GM18505 (cell line): ENCODE measurements at regions not wholly inside any gene's neighbourhood (a gene's known extent, or its start where the extent isn't known, plus 50 kb on each side); places are given as distances from the start of the nearest gene placed in this dataset.
"Not testable (repeated sequence)": the region's sequence is repeated elsewhere in the genome, so short reads cannot be mapped to it uniquely, and the experiment has no call there.

Source experiments
- ATAC-seq: cut with Tn5 transposase; IDR thresholded peaks from one replicate; pipeline ENCODE4 v1.9.1; 2021; ENCODE audit not compliant: unreplicated experiment
- POLR2A ChIP-seq: IDR thresholded peaks from 4 replicates; pipeline ENCODE4 v1.6.1; 2011; ENCODE audit warnings: borderline replicate concordance; ENCODE audit not compliant: insufficient read depth, insufficient read length; ENCODE audit errors: extremely low read depth

GRCh38 chr5:130397132-130397531 is 492.9 kb downstream of the CHSY3 start:
- TF ChIP-seq POLR2A, result no peak
- ATAC-seq, result no peak

- not testable (repeated sequence) for ATAC-seq
Measured at GRCh38 chr5:130391727-130392264, 487.5 kb downstream of the CHSY3 start.

- ATAC-seq, result no peak
- no peak for TF ChIP-seq POLR2A
Measured at GRCh38 chr5:130386155-130386554, 481.9 kb downstream of the CHSY3 start.

GRCh38 chr5:130385656-130386055 is 481.4 kb downstream of the CHSY3 start:
- no peak for TF ChIP-seq POLR2A
- ATAC-seq, result no peak

DNA sequence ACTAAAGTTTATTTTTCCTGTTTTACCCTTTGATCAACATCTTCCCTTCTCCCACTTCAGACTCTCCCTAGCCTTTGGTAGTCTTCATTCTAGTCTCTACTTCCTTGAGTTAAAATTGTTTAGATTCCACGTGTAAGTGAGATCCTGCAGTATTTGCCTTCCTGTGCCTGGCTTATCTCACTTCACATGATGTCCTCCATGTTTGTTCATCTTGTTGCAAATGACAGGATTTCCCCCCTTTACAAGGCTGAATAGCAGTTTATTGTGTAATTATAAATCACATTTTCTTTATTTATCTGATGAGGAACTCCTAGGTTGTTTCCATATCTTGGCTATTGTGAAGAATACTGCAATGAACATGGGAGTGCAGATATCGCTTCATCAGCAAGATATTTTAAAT is 461.7 kb downstream of the CHSY3 start:
- TF ChIP-seq POLR2A, result no peak
- no peak for ATAC-seq

DNA sequence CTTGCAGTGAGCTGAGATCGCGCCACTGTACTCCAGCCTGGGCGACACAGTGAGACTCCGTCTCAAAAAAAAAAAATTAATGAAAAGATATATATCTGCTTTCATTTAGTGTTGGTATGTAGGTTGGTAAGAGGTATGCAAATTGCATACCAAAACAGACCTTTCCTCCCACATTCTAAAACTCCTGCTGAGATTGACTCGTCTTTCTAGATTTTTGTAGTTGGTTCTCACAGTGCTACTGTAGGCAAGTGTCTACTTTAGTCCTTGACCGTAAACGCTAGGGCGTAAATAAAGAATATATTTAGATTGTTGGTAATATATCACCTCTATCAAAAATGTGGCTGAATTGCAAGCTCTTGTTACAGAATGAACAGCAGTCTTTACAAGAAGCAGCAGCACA is 445.9 kb downstream of the CHSY3 start:
- no peak for TF ChIP-seq POLR2A
- ATAC-seq, result no peak

GRCh38 chr5:130337179-130337888 is 433.1 kb downstream of the CHSY3 start:
- no peak for ATAC-seq
- TF ChIP-seq POLR2A, result no peak

DNA sequence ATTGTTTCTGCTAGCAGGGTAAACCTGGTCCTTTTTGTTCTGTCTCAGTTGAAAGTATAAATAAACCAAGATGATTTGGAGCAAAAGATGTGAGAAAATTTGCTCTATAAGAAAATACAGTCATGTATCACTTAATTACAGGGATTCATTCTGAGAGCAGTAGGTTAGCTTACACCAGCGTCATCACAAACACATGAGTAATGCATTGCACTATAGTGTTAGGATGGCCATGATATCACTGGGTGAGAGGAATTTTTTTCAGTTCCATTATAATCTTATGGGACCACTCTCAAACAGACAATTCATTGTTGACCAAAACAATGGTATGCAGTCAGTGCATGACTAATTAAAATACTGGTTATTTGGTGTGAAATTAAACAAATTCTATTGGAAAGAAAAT is 430.9 kb downstream of the CHSY3 start:
- TF ChIP-seq POLR2A, result no peak
- no peak for ATAC-seq

DNA sequence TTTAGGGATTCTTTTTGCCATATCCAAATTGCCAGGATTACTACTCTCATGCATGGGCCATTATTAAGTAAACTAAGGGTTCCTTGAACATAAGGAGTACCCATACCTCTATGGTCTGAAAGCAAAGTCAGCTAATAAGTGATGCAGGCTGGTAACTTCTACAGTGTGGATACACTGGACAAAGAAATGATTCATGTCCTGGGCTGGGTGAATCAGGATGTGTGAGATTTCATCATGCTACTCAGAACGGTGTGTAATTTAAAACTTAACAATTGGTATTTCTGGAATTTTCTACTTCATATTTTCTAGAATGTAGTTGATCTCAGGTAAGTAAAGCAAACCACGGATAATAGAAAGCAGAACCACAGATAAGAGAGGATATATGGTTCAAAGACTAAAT is 428.8 kb downstream of the CHSY3 start:
- no peak for TF ChIP-seq POLR2A
- ATAC-seq, result no peak

DNA sequence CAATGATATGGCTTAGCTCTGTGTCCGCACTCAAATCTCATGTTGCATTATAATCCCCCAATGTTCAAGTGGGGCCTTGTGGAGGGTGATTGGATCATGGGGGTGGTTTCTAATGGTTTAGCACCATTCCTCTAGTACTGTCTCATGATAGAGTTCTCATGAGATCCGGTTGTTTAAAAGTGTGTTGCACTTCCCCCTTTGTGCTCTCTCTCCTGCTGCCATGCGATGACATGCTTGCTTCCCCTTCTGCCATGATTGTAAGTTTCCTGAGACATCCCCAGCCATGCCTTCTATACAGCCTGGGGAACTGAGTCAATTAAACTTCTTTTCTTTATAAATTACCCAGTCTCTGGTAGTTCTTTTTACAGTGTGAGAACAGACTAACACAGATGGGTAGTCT is 427.1 kb downstream of the CHSY3 start:
- ATAC-seq, result no peak
- no peak for TF ChIP-seq POLR2A

- ATAC-seq, result no peak
- no peak for TF ChIP-seq POLR2A
Measured at GRCh38 chr5:130324953-130325671, 420.8 kb downstream of the CHSY3 start.

DNA sequence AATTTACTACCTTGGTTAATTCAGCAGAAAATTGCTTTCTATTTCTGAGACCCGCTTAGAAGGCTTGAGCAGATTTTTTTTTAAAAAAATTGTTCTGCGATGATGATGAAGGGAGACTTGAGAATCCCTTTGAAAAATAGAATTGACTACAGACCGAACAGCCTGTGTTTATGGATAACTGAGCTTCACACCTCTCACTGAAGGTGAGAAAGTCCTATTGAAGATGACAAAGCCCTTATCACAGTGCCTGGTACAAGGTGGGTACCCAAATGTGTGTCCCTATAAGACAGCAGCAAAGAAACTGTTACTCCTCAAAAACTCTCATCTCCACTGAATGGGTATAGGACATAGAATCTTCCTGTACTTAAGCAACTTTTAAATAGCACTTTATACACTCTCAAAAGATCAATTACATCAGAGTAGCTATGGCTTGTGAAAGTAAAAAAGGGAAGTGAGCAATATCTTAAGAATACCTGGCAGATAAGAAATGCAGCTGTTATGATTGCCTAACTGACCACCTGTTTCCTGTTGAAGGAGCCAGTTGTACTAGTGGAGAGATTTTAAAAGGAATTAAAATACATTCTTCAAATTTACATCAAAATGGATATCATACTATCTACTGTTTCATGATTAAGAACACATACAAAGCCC is 419.7 kb downstream of the CHSY3 start:
- TF ChIP-seq POLR2A, result no peak
- ATAC-seq, result peak; percentile 100

DNA sequence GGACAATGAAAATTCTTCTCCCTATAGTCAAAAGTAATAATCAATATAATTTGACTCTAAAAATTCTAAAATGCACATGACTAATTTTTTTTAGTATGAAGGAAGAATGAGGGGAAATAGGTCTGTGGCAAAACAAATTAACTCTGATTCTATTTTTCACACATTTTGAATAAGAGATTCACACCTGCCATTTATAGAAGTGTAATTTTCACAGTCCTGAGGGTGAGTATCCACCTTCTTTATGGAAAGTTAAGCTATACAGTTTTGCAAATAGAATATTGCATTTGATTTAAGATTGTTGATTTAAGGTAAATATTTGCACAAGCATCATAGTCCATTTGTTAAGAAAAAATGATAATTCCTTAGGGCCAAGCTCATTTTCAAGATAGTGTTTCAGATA is 417.7 kb downstream of the CHSY3 start:
- no peak for TF ChIP-seq POLR2A
- no peak for ATAC-seq

DNA sequence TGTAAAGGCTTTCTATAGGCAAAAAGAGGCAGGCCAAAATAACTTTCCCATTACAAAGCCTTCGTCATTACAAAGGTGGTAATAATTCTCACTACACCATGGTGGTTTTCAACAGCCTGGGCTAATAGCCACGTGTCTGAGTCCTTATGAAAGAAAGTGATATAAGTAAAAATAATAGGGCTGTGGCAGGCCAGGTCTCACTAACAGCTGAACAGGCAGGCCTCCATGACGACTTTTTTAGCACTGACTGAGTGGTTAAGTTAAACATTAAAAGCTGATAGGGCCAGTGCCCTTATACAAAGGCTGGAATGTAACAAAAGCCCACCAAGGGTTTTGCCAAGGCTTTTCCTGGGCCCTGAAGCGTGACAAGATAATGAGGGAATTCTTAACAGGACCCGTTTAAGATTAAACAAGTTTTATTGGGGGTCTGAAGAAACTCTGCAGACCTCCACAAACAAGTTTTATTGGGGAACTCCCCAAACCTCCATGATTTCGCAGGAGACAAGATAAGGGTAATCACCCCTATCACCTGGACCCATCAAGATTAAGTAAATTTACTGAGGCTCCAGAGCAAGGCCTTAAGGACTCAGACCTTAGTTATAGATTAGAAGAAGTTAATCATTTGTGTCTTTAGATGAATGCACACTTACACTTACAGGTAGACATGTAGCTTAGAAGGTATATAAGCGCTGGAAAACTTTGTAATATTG is 412.9 kb downstream of the CHSY3 start:
- TF ChIP-seq POLR2A, result no peak
- ATAC-seq, result peak; percentile 58

DNA sequence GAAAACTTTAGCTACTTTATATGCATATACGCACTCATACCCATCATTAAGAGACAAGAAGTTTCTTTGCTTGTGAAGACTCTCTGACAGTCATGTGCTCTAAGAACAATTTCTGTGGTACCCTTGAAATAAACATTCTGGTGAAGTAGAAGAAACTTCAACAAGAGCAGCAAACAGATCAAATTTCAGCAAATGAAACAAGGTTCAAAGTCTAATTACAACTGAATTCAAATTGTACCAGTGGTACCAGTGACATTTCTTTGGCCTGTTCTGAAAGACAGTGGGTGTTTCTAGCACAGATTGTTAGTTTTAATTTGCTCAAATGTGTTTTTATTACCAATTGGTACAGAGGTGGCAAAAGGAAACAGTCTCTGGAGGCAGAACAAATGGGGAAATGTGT is 391.0 kb downstream of the CHSY3 start:
- no peak for ATAC-seq
- TF ChIP-seq POLR2A, result no peak

- not testable (repeated sequence) for ATAC-seq
Measured at GRCh38 chr5:130294798-130295197, 390.5 kb downstream of the CHSY3 start.
